Thyroid gland (tissue), 4 donors: ENCODE measurements at regions not wholly inside any gene's neighbourhood (a gene's known extent, or its start where the extent isn't known, plus 50 kb on each side); places are given as distances from the start of the nearest gene placed in this dataset.
"Not testable (repeated sequence)": the region's sequence is repeated elsewhere in the genome, so short reads cannot be mapped to it uniquely, and the experiment has no call there.

Experiments
- DNase-seq, 2 donors: peaks; one replicate each; pipeline ENCODE4 v3.0.0-alpha.2; 2019
- H3K27ac ChIP-seq, 3 donors: fragments of 200-600 bp; sonication (generic); 1 replicate in 2 of 3; 2 replicates in 1 of 3; pipeline ENCODE4 v1.5.1; 2016 to 2019; ENCODE audit warnings: mild to moderate bottlenecking in 1 of 3, moderate library complexity in 1 of 3
- H3K27me3 ChIP-seq: fragments of 200-600 bp; sonication (generic); one replicate; pipeline ENCODE4 v1.5.1; 2019
- H3K36me3 ChIP-seq, 2 donors: fragments of 200-600 bp; sonication (generic); one replicate each; pipeline ENCODE4 v1.5.1; 2016 to 2019
- H3K4me1 ChIP-seq, 2 donors: fragments of 200-600 bp; sonication (generic); one replicate each; pipeline ENCODE4 v1.5.1; 2017 to 2019
- H3K4me3 ChIP-seq, 3 donors: fragments of 200-600 bp; sonication (generic); replicated peaks in 1 of 3; 1 replicate in 2 of 3; 2 replicates in 1 of 3; pipeline ENCODE4 v1.5.1; 2016; ENCODE audit warnings: mild to moderate bottlenecking in 1 of 3
- H3K9me3 ChIP-seq: fragments of 200-600 bp; sonication (generic); one replicate; pipeline ENCODE4 v1.5.1; 2017
- CTCF ChIP-seq, 6 experiments: fragments of 200-600 bp in 3 of 6; fragments of 450-650 bp in 3 of 6; sonication (generic) in 3 of 6; IDR thresholded peaks; one replicate each; pipeline ENCODE4 v1.5.1; 2016 to 2019; ENCODE audit warnings: antibody characterized with exemption in 6 of 6, mild to moderate bottlenecking in 2 of 6, inconsistent platforms in 1 of 6, moderate library complexity in 1 of 6
- POLR2A ChIP-seq, 2 donors: fragments of 450-650 bp; IDR thresholded peaks; one replicate each; pipeline ENCODE4 v1.6.1; 2017; ENCODE audit warnings: antibody characterized with exemption in 2 of 2, mild to moderate bottlenecking in 2 of 2, moderate library complexity in 1 of 2
- WGBS, 2 donors: methylation state at CpG; one replicate each; pipeline ENCODE4 v1.1.5; 2017; 5-methylcytosine and 5-hydroxymethylcytosine counted together
- intact Hi-C: fragments of 100-400 bp; cut with DNase I; formaldehyde crosslinking; loops from one replicate; pipeline ENCODE4 v1.15.1; 2023

GRCh38 chr16:87035053-87035452 is 282.1 kb downstream of the C16orf95 start:
- Histone ChIP-seq H3K27me3 (no peaks in the 10 kb centered on the region), H3K36me3 (no peaks in the 10 kb centered on the region), H3K27ac (no peak overlapping the region), H3K4me3 (no peak overlapping the region), H3K9me3 (no peaks in the 10 kb centered on the region), H3K4me1 (no peaks in the 10 kb centered on the region)
- TF ChIP-seq CTCF (IDR thresholded peaks at IDR 0.05) (no peak), POLR2A (IDR thresholded peaks at IDR 0.05) (no peak)
- no peak for DNase-seq
- intact Hi-C loops = no loop called here
- WGBS, 2 donors = 83 to 89% methylated on average over 7 of the region's 7 CpGs

- no peak overlapping the region for H3K27ac ChIP-seq
- WGBS, 2 donors = 76 to 86% methylated on average over 7 of the region's 7 CpGs
- H3K4me3 ChIP-seq = no peak overlapping the region
- no peaks in the 10 kb centered on the region for H3K4me1 ChIP-seq
- intact Hi-C loops = no loop called here
- no peak for DNase-seq
- TF ChIP-seq POLR2A (IDR thresholded peaks at IDR 0.05) = no peak
- no peak for TF ChIP-seq CTCF (IDR thresholded peaks at IDR 0.05)
- H3K27me3 ChIP-seq = no peaks in the 10 kb centered on the region
- no peaks in the 10 kb centered on the region for H3K9me3 ChIP-seq
- no peaks in the 10 kb centered on the region for H3K36me3 ChIP-seq
Measured at GRCh38 chr16:87037012-87037411, 280.2 kb downstream of the C16orf95 start.

GRCh38 chr16:87038528-87038927 is 278.7 kb downstream of the C16orf95 start:
- H3K36me3 ChIP-seq, DNase-seq, H3K9me3 ChIP-seq, H3K4me3 ChIP-seq, H3K4me1 ChIP-seq, intact Hi-C loops, H3K27ac ChIP-seq, H3K27me3 ChIP-seq: not testable (repeated sequence)
- WGBS, 2 donors = 78 to 82% methylated on average over 3 of the region's 3 CpGs

- Histone ChIP-seq H3K36me3 (no peaks in the 10 kb centered on the region), H3K9me3 (no peaks in the 10 kb centered on the region), H3K4me1 (no peaks in the 10 kb centered on the region), H3K27ac (no peak overlapping the region), H3K4me3 (no peak overlapping the region), H3K27me3 (no peaks in the 10 kb centered on the region)
- no peak for DNase-seq
- WGBS, 2 donors = 81 to 89% methylated on average over 12 to 13 of the region's 15 CpGs
- TF ChIP-seq CTCF (IDR thresholded peaks at IDR 0.05) = no peak
- TF ChIP-seq POLR2A (IDR thresholded peaks at IDR 0.05) = no peak
- intact Hi-C loops = no loop called here
Measured at GRCh38 chr16:87040169-87041117, 276.7 kb downstream of the C16orf95 start.

GRCh38 chr16:87041286-87041685 is 275.9 kb downstream of the C16orf95 start:
- no peak for TF ChIP-seq CTCF (IDR thresholded peaks at IDR 0.05)
- TF ChIP-seq POLR2A (IDR thresholded peaks at IDR 0.05) = no peak
- no peak overlapping the region for H3K27ac ChIP-seq
- intact Hi-C loops = no loop called here

More at GRCh38 chr16:87041286-87041685, 275.9 kb downstream of the C16orf95 start:
- no peaks in the 10 kb centered on the region for H3K27me3 ChIP-seq
- no peak for DNase-seq
- H3K4me3 ChIP-seq = no peak overlapping the region
- H3K36me3 ChIP-seq = no peaks in the 10 kb centered on the region
- WGBS, 2 donors = 66 to 71% methylated on average over 16 of the region's 16 CpGs
- no peaks in the 10 kb centered on the region for H3K4me1 ChIP-seq
- no peaks in the 10 kb centered on the region for H3K9me3 ChIP-seq
